ENCODE measurements at regions not wholly inside any gene's neighbourhood (a gene's known extent, or its start where the extent isn't known, plus 50 kb on each side); places are given as distances from the start of the nearest gene placed in this dataset.

DNA sequence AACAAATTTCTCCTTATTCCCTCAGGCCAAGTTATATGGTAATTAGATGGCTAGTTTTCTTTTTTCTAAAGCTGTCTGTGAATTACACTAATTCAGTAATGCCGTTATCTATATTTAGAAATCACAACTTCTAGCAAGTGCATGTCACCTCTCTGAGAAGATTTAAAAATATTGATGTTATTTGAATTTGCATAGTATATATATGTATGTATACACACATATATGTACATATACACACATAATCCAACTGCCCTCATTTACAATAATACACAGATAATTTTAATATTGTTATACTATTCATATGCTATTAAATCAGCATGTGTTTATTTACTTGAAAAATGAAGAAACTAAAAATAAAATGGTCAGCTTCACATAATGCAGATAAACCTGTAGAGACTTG, 563.9 kb downstream of the SLC16A7 start:
- Histone ChIP-seq H3K27ac (replicated peaks) (no peak overlapping the region), H3K4me3 (replicated peaks; ENCODE audit: insufficient read depth, low read length) (no peak overlapping the region), H3K27me3 (ENCODE audit: insufficient read depth, poor library complexity, severe bottlenecking) (no peaks in the 10 kb centered on the region)
- no peak for DNase-seq (ENCODE audit: low read depth in 1 of 2, low spot score in 1 of 2)
- no peak for TF ChIP-seq SPI1 (IDR thresholded peaks at IDR 0.05; ENCODE audit: borderline replicate concordance, low read depth)
- no peak for TF ChIP-seq GABPA (IDR thresholded peaks at IDR 0.05; ENCODE audit: low read depth)
- TF ChIP-seq POLR2AphosphoS5 (IDR thresholded peaks at IDR 0.05; ENCODE audit: low read depth) = no peak
- TF ChIP-seq, protein P1, sequence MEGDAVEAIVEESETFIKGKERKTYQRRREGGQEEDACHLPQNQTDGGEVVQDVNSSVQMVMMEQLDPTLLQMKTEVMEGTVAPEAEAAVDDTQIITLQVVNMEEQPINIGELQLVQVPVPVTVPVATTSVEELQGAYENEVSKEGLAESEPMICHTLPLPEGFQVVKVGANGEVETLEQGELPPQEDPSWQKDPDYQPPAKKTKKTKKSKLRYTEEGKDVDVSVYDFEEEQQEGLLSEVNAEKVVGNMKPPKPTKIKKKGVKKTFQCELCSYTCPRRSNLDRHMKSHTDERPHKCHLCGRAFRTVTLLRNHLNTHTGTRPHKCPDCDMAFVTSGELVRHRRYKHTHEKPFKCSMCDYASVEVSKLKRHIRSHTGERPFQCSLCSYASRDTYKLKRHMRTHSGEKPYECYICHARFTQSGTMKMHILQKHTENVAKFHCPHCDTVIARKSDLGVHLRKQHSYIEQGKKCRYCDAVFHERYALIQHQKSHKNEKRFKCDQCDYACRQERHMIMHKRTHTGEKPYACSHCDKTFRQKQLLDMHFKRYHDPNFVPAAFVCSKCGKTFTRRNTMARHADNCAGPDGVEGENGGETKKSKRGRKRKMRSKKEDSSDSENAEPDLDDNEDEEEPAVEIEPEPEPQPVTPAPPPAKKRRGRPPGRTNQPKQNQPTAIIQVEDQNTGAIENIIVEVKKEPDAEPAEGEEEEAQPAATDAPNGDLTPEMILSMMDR (IDR thresholded peaks at IDR 0.05; ENCODE audit: insufficient read depth, low read length) = no peak
- TF ChIP-seq, protein P2, sequence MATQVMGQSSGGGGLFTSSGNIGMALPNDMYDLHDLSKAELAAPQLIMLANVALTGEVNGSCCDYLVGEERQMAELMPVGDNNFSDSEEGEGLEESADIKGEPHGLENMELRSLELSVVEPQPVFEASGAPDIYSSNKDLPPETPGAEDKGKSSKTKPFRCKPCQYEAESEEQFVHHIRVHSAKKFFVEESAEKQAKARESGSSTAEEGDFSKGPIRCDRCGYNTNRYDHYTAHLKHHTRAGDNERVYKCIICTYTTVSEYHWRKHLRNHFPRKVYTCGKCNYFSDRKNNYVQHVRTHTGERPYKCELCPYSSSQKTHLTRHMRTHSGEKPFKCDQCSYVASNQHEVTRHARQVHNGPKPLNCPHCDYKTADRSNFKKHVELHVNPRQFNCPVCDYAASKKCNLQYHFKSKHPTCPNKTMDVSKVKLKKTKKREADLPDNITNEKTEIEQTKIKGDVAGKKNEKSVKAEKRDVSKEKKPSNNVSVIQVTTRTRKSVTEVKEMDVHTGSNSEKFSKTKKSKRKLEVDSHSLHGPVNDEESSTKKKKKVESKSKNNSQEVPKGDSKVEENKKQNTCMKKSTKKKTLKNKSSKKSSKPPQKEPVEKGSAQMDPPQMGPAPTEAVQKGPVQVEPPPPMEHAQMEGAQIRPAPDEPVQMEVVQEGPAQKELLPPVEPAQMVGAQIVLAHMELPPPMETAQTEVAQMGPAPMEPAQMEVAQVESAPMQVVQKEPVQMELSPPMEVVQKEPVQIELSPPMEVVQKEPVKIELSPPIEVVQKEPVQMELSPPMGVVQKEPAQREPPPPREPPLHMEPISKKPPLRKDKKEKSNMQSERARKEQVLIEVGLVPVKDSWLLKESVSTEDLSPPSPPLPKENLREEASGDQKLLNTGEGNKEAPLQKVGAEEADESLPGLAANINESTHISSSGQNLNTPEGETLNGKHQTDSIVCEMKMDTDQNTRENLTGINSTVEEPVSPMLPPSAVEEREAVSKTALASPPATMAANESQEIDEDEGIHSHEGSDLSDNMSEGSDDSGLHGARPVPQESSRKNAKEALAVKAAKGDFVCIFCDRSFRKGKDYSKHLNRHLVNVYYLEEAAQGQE (IDR thresholded peaks at IDR 0.05; ENCODE audit: insufficient replicate concordance, low read depth) = no peak

DNA sequence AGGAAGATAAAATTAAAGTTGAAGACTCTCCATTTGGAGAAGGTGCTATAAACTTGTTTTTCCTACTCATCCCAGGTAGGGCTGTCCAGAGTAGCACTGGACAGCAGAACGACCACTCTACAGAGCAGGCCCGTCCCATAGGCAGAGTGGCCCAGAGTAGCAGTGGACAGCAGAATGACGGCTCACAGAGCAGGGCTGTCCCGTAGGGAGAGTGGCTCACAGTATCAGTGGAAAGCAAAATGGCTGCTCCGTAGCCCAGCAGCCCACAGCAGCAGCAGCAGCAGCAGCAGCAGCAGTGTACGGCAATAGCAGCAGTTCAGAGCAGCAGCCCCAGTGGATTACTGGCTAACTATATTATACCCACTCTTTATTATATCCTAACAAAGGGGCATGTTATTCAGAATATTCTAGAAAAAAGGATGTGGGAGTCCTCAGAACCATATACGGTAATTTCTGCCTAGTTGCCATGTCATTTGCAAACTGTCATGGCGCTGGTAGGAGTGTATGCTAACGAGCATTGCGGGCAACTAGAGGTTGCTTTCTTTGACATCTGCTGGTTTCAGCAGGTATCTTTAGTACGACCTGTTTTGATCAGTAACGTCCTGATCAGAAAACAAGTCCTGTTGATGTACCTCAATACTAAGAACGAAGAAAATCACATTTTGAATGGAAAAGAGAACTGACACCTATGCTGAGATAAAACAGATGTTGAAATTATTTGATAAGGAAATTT, 567.3 kb downstream of the SLC16A7 start:
- no peak overlapping the region for H3K27ac ChIP-seq (replicated peaks)
- no peaks in the 10 kb centered on the region for H3K27me3 ChIP-seq (ENCODE audit: insufficient read depth, poor library complexity, severe bottlenecking)
- no peak overlapping the region for H3K4me3 ChIP-seq (replicated peaks; ENCODE audit: insufficient read depth, low read length)
- DNase-seq (ENCODE audit: low read depth in 1 of 2, low spot score in 1 of 2) = no peak
- TF ChIP-seq GABPA (IDR thresholded peaks at IDR 0.05; ENCODE audit: low read depth) = no peak
- TF ChIP-seq SPI1 (IDR thresholded peaks at IDR 0.05; ENCODE audit: borderline replicate concordance, low read depth) = no peak
- TF ChIP-seq POLR2AphosphoS5 (IDR thresholded peaks at IDR 0.05; ENCODE audit: low read depth) = no peak
- TF ChIP-seq, protein P1 (IDR thresholded peaks at IDR 0.05; ENCODE audit: insufficient read depth, low read length) = no peak
- TF ChIP-seq, protein P2 (IDR thresholded peaks at IDR 0.05; ENCODE audit: insufficient replicate concordance, low read depth) = no peak

DNA sequence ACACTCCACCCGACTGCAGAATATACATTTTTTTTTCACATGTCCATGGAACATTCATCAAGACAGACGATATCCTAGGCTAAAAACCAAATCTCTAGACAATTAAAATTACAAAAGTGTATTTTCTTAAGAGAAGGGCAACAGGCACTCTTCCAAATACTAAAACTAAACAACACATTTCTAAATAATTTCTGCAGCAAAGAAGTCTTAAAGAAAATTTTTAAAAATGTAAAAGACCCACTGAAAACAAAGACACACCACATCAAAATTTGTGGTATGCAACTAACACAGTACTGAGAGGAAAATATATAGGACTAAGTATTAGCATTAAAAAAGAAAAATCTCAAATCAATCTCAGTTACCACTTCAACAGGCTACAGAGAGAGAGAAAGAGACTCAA, 570.0 kb downstream of the SLC16A7 start:
- Histone ChIP-seq H3K27me3 (ENCODE audit: insufficient read depth, poor library complexity, severe bottlenecking) (no peaks in the 10 kb centered on the region), H3K27ac (replicated peaks) (no peak overlapping the region), H3K4me3 (replicated peaks; ENCODE audit: insufficient read depth, low read length) (no peak overlapping the region)
- no peak for DNase-seq (ENCODE audit: low read depth in 1 of 2, low spot score in 1 of 2)
- TF ChIP-seq GABPA (IDR thresholded peaks at IDR 0.05; ENCODE audit: low read depth) (no peak), POLR2AphosphoS5 (IDR thresholded peaks at IDR 0.05; ENCODE audit: low read depth) (no peak), SPI1 (IDR thresholded peaks at IDR 0.05; ENCODE audit: borderline replicate concordance, low read depth) (no peak)
- TF ChIP-seq, protein P2 (IDR thresholded peaks at IDR 0.05; ENCODE audit: insufficient replicate concordance, low read depth) = no peak
- TF ChIP-seq, protein P1 (IDR thresholded peaks at IDR 0.05; ENCODE audit: insufficient read depth, low read length) = no peak
